Stimulated activated naive CD8-positive, alpha-beta T cell treated with anti-CD3 and anti-CD28 coated beads, Interleukin-15, Interleukin-2, amounts not matched to agents 100 U/mL and 50 U/mL, for 24 hours (primary cell): ENCODE measurements at regions not wholly inside any gene's neighbourhood (a gene's known extent, or its start where the extent isn't known, plus 50 kb on each side); places are given as distances from the start of the nearest gene placed in this dataset.
"Not testable (repeated sequence)": the region's sequence is repeated elsewhere in the genome, so short reads cannot be mapped to it uniquely, and the experiment has no call there.

ENCODE experiments used
- ATAC-seq: fragments of 150-1000 bp; cut with Tn5 transposase; one replicate; pipeline ENCODE4 v1.10.0; 2021
- DNase-seq: peaks from one replicate; pipeline ENCODE4 v3.0.0; 2021

DNA sequence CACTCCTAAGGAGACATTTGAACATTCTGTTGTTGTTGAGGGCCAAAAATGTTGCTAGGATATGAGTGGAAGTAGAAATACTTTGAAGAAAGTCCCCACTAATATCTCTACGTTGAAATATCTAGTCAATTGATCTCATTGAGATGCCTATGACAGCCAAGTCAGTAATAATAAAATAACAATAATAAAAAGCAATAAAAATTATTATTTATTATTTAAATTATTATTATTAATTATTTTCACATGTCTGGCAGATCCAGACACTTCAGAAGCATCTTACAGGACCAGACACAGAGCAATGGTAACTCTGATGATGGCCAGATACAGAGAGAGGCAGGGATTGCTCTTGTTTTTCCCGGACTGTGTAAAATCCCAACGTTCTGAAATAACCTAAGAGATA, 143.5 kb upstream of the PALMD start:
- DNase-seq (no peak), ATAC-seq (no peak)

DNA sequence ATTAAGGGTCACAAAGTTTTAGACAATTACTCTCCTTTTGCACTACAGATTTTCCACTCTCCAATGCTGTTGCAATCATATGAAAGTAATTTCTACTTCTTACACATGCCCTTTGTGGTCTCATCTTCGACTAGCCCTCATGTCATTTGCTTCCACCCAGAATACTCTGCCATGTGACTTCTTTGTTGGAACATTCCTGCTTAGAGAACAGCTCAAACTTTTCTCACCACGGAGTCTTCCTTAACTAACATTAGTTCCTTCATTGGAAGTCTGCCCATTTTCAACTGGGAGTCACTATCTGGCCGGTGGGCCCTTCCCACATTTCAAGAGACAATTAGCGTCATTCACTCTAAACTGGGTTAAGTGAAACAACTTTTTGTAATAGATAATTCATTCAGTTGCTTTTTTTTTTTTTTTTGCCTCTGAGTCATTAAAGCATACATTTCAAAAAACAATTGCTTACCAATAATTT, 142.6 kb upstream of the PALMD start:
- DNase-seq (no peak), ATAC-seq (no peak)

DNA sequence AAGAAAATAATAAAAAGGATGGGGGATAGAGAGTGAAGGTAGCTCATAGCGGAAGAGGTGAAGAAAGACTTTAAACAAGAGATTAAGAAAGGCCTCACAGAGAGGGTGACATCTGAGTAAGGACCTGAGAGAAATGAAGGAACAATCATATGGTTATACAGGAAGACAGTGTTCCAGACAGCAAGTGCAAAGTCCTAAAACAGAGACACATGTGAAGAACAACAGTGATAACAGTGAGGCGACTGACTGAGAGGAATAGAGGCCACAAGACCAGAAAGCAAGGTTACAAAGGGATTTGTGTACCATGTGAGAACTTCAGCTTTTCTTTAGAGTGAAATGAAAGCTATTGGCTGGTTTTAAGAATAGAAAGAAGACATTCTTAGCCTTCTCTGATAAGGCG, 141.6 kb upstream of the PALMD start:
- DNase-seq = no peak
- no peak for ATAC-seq

DNA sequence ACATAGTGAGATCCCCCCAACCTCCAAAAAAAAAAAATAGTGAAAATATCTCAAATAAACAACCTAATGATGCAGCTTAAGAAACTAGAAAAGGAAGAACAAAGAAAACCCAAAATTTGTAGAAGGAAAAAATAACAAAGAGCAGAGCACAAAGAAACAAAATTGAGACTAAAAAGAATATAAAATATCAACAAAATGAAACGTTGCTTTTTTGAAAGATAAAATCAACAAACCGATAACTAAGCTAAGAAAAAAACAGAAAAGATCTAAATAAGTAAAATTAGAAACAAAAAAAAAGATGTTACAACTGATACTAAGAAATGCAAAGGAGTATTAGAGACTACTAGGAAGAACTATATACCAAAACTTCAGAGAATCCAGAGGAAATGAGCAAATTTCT, 139.3 kb upstream of the PALMD start:
- no peak for ATAC-seq
- DNase-seq = no peak

DNA sequence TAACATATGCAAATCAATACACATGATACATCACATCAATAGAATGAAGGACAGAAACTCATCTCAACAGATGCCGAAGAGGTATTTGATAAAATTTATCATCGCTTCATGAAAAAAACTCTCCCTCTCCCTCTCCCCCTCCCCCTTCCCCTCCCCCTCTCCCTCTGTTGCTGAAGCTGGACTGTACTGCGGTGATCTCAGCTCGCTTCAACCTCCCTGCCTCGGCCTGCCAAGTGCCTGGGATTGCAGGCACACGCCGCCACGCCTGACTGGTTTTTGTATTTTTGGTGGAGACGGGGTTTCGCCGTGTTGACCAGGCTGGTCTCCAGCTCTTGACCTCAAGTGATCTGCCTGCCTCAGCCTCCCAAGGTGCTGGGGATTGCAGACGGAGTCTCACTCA, 138.5 kb upstream of the PALMD start:
- ATAC-seq, DNase-seq: not testable (repeated sequence)

DNA sequence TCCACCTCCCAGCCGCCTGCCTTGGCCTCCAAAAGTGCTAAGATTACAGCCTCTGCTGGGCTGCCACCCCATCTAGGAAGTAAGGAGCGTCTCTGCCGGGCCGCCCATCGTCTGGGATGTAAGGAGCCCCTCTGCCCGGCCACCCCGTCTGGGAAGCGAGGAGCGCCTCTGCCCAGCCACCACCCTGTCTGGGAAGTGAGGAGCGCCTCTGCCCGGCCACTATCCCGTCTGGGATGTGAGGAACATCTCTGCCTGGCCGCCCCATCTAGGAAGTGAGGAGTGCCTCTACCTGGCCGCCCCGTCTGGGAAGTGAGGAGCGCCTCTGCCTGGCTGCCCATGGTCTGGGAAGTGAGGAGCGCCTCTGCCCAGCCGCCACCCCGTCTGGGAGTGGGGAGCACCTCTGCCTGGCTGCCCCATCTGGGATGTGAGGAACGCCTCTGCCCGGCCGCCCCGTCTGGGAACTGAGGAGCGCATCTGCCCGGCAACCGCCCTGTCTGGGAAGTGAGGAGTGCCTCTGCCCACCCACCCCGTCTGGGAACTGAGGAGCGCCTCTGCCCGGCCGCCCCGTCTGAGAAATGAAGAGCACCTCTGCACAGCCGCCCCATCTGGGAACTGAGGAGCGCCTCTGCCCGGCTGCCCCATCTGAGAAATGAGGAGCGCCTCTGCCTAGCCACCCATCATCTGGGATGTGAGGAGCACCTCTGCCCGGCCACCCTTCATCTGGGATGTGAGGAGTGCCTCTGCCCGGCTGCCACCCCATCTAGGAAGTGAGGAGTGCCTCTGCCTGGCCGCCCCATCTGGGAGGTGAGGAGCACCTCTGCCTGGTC, 137.8 kb upstream of the PALMD start:
- DNase-seq = no peak
- ATAC-seq = no peak

DNA sequence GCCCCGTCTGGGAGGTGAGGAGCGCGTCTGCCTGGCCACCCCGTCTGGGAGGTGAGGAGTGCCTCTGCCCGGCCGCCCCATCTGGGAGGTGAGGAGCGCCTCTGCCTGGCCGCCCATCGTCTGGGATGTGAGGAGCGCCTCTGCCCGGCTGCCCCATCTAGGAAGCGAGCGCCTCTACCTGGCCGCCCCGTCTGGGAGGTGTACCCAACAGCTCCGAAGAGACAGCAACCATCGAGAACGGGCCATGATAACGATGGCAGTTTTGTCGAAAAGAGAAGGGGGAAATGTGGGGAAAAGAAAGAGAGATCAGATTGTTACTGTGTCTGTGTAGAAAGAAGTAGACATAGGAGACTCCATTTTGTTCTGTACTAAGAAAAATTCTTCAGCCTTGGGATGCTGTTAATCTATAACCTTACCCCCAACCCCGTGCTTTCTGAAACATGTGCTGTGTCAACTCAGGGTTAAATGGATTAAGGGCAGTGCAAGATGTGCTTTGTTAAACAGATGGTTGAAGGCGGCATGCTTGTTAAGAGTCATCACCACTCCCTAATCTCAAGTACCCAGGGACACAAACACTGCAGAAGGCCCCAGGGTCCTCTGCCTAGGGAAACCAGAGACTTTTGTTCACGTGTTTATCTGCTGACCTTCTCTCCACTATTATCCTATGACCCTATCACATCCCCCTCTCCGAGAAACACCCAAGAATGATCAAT, 137.0 kb upstream of the PALMD start:
- DNase-seq, ATAC-seq: not testable (repeated sequence)

DNA sequence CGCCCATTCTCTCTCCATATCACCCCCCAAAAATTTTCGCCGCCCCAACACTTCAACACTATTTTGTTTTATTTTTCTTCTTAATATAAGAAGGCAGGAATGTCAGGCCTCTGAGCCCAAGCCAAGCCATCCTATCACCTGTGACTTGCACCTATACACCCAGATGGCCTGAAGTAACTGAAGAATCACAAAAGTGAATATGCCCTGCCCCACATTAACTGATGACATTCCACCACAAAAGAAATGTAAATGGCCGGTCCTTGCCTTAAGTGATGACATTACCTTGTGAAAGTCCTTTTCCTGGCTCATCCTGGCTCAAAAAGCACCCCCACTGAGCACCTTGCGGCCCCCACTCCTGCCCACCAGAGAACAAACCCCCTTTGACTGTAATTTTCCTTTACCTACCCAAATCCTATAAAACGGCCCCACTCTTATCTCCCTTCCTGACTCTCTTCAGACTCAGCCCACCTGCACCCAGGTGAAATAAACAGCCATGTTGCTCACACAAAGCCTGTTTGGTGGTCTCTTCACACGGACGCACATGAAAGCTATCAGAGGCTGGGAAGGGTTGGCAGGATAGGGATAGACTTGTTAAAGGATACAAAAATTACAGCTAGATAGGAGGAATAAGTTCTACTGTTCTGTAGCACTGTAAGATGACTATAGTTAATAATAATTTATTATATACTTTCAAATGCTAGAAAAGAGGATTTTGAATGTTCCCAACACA, 130.9 kb upstream of the PALMD start:
- not testable (repeated sequence) for ATAC-seq, DNase-seq

DNA sequence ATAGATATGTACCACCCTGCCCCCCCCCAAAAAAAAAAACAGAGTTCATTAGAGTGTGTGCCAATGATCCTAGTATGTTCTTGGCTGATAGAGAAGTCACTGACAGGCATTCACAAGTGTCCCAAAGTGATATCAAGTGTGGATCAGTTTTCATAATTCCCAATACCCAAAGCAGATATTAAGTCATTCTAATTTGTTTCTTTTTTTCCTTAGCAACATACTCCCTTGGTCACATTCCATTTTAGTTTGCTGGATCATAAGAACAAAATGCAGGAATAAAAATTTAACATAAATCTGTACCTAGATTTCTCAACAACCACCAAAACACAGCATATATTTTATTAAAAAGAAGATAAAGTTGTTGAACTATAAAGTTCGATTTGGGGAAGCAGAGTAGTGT, 129.8 kb upstream of the PALMD start:
- ATAC-seq = no peak

DNA sequence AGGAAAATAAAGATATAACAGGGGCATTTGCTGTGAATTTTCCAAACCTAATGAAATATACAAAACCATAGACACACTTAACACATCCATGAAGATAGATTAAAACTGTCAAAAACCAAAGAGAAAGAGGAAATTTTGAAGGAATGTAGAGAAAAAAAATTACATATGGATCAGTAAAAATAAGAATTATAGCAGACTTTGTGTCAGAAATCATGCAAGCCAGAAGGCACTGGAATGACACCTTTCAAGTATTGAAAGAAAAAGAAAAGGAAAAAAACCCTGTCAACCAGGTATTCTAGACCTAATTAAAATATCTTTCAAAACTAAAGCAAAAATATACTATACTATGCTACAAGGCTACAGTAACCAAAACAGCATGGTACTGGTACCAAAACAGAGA, 125.8 kb upstream of the PALMD start:
- ATAC-seq (no peak), DNase-seq (no peak)

More for the DNA sequence above, 129.8 kb upstream of the PALMD start:
- DNase-seq = no peak

DNA sequence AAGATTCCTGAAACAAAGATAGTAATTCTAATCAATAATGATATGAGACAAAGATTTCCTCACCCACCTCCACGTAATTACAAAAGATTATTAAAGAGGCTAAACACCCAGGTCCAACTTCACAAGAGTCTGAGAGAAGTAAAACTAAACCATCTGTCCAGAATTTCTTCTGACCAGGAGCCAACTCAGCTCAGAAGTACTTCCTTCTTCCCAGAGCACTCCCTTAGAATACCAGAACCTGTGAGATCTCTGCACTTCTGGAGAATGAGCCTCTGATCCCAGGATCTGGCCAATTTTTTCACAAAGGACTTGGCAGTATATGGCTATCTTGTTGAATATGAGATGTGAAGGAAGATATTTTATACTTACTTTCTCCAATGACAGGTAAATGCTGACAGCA, 120.6 kb upstream of the PALMD start:
- no peak for DNase-seq

DNA sequence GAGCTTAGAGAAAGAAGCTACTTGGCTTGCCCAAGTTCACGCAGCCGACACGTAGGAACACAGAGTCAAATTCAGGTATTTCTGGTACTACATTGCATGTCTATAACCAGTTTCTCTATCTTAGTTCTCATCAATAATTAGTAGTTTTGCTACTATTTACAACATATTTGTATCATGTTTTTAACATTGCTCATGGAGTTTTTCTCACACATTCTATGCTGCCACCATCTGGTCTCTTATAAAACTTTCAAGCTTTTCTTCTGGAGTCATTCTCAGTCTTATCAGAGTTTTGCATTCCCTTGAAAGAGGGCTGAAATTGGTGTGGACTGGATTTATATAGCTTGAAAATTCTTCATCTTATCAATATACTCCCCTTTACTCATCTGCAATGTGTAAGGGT, 118.8 kb upstream of the PALMD start:
- ATAC-seq (no peak), DNase-seq (no peak)

More for the DNA sequence above, 120.6 kb upstream of the PALMD start:
- no peak for ATAC-seq

DNA sequence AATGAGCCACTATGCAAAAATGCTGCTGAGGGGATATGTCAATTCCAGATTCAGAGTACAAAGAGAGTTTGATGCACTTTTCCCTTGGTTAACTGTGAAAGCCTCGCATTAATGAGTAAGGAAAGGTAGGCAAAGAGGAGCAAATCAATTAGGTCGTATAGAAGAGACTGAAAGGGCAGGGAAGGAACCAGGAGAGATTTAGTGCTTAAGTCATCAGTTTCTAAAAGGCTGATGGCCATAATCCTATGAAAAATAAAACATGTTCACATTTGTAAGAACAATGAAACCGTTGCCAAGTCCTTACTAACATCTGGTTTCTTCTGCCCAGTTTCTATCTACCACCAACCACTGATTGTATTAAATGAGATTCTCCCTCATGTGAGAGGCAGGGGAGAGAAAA, 118.4 kb upstream of the PALMD start:
- no peak for ATAC-seq
- no peak for DNase-seq

DNA sequence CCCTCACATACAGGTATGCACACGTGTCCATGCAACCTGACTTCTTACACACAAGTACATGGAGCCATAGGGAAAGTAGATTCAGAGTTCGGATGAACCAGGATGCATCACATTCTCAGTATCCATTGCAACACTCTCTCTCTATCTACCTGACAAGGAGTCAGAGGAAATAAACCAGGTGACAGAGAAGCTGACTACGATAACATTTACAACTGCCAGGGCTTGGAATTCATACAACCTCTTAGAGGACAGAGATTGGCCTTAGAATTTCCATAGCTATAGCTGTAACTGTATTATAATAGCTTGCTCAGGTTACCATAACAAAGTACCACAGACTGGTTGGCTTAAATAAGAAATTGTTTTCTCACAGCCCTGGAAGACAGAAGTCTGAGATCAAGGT, 116.9 kb upstream of the PALMD start:
- ATAC-seq (no peak), DNase-seq (no peak)

DNA sequence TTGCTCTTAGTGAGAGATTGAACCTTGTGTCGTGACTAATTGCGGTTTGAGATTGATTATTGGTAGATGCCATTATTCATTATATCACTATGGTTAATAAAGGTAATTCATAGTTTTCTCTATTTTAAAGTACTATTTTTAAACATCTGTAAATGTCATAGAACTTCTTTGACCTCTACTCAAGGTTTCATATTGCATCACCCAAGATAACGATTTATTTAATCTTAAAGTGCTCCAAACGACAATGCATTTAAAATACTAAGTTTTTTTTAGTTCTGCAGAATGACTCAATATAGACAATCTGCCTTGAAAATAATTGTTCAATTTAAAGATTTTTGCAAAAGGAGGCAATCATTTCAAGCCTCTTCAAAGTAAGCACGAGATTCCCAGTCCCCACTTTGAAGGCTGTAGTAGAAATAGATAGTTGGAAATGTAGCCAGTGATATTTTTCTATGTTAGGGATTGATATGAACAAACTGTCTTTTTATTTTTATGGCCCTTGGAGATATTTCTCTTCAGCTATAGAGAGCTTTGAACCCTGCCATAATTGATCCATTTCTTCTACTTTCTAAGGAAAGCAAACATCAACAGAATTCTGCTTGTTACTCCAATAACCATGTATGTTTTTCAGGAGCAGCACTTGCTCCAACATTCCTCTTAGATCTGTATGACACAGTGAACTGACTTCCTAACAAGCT, 114.2 kb upstream of the PALMD start:
- DNase-seq (no peak), ATAC-seq (no peak)

DNA sequence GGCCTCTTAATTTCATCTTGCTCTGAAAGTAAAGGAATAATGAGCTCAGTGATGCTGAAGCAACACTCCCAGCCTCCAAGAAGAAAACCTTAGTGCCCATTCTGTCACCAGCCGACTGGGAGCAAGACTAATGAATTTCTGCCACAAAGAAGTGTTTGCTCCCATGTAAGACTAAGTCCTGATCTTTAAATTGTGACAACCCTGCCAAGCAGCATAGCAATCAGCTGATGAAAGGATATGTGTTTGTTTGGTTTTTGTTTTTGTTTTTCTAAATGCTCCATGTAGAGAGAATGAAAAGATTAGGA, 113.7 kb upstream of the PALMD start:
- ATAC-seq (no peak), DNase-seq (no peak)

DNA sequence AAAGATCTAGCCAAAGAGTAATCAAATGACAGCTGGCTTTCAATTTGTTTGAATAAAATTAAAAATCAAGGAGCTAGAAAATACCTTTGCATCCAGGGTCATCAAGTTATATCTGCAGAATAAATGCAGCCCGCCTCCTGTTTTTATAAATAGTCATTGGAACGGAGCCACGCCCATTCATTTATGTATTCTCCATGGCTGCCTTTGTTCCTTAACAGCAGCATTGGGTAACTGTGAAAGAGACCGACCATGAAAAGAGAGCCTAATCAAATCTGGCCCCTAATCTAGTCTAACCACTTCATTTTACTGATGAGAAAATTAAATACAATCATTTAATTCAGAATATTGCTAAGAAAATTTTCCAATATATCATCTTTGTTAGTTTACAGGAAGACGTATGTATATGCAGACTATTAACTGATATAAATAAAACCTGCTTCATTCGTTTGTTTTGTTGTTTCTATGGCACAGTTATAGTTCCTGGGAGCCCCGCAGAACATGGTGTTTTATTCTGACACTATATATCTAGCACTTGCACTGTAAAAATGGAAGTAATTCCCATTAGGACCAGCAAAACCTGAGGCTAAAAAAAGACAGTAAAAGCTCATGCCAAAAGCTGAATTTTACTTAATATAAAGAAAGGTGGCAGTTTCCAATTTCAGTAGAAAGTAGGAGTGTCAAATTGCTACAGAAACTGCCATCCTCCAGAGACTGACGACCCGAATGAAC, 111.8 kb upstream of the PALMD start:
- ATAC-seq (no peak), DNase-seq (no peak)

DNA sequence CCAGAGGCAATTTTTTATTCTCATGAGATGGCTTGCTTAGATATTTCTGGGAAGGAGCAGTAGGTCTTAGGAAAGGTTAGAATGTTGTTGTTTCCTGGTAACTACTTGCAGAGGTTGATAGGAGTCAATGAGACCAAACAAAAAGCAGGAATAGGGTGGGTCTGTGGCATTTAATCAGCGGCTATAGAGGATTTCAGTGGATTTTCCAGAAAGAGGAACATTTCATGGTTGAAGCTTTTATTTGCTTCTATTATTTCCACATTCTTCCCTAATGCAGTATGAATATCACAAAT, 111.3 kb upstream of the PALMD start:
- DNase-seq (no peak), ATAC-seq (no peak)

DNA sequence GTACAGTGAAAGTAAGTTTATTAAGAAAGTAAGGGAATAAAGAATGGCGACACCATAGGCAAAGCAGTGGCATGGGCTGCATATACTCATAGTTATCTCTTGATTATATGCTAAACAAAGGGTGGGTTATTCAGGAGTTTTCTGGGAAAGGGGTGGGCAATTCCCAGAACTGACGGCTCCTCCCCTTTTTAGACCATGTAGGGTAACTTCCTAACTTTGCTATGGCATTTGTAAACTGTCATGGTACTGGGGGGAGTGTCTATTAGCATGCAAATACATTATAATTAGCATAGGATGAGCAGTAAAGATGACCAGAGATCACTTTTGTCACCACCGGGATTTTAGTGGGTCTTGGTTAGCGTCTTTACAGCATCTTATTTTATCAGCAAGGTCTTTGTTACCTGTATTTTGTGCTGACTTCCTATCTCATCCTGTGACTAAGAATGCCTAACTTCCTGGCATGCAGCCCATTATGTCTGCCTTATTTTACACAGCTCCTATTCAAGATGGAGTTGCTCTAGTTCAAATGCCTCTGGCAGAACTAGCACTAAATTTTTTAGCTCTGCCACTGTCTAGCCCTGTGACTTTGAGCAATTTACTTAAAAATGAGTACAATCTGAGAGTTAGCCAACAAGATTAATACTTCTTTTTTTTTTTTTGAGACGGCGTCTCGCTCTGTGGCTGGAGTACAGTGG, 110.3 kb upstream of the PALMD start:
- DNase-seq (no peak), ATAC-seq (no peak)

DNA sequence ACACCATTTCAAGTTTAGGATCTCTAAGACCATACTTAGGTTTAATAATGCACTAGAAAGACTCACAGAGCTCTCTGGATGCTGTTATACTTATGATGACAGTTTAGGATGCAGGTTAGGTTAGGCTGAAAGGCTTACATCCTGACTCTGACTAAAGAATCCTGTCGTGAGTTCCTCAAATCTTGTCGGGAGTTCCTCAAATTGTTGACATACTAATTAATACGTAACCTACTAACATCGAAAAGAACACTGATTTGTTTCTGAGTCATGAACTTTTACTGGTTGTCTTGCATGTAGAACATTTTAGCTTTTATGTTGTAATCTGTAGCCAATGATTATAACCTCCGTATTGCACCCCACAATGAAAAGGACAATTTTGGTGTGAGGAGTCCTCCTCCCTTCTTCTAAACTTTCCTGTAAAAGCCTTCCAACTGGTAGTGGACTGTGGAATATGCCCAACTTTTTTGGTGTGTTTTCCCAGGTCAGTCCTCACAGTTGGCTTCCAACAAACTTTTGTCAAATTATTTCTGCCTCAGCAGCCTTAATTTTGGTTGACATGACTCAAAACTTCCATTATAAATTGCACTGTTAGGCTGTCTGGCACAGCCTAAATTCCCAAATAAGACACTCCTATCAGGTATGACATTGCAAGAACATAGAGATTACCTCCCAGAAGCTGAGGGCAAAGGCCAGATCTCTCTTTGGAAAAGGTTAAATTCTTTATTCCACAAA, 107.9 kb upstream of the PALMD start:
- no peak for DNase-seq

DNA sequence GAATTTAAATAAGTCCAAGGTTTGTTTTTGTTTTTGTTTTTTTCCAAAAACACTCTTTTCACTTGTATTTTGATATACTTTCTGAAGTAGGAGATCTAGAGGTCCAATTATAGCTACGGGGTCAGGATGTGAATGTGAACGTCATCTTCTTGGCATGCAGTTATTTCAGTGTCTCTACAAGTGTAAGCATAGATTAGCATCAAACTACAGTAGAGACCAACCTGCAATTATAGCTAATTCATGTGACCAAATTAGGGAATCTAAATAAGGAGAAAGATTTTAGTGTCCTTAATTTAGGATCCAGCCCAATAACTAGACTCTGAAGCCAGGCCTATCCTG, 107.3 kb upstream of the PALMD start:
- ATAC-seq = no peak
- no peak for DNase-seq

More for the DNA sequence above, 107.9 kb upstream of the PALMD start:
- no peak for ATAC-seq
